ENCODE measurements at regions not wholly inside any gene's neighbourhood (a gene's known extent, or its start where the extent isn't known, plus 50 kb on each side); places are given as distances from the start of the nearest gene placed in this dataset.

DNA sequence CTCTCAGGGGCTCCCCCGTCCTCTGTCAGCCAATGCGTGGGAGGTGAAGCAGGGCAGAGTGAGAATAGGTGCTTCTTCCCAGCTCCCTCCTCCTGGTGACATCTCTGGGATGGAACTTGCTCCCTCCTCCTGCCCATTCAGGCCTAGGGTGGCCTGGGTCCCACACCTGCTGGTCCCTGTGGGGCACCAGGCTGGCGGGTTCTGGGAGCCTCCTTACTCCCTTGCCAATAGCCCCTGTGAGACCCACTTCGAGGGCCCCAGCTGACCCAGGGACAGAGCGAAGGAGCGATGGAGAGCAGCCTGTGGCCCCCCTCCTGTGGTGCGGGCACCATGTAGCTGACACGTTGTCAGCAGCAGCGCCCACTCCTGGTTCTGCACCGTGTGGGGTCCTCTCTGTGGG is 512.6 kb downstream of the GLRX3 start:
- Histone ChIP-seq H3K4me3 (ENCODE audit: low read depth, low read length) (no peak overlapping the region), H3K27me3 (ENCODE audit: control insufficient read depth, insufficient read depth, low read length) (no peaks in the 10 kb centered on the region), H3K9ac (ENCODE audit: low read length) (no peak overlapping the region), H3K9me3 (ENCODE audit: control insufficient read depth, insufficient read depth, low read depth, low read length) (no peaks in the 10 kb centered on the region), H3K27ac (ENCODE audit: low read depth, low read length) (no peak overlapping the region), H3K4me1 (ENCODE audit: control insufficient read depth, insufficient read depth, low read length) (no peaks in the 10 kb centered on the region), H3K36me3 (ENCODE audit: control insufficient read depth, insufficient read depth, low read length) (no peaks in the 10 kb centered on the region)

DNA sequence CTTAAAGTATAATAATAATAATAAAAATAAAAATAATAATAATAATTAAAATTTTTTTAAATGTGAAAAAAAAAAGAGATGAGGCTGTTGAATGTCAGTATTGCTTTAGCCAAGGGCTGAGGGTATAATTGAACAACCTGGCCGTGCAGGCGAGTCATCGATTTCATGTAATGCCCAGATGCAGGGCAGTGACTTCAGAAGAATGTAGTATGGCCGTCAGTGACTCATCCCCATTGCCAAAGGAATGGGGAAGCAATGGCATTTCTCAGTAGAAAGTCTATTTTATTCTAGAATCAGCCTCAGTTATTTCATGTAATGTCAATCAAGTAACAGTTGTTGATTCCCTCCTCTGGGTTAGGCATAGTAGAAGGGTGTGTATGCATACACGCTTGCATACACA is 516.4 kb downstream of the GLRX3 start:
- H3K9me3 ChIP-seq (ENCODE audit: control insufficient read depth, insufficient read depth, low read depth, low read length): no peaks in the 10 kb centered on the region
- no peaks in the 10 kb centered on the region for H3K27me3 ChIP-seq (ENCODE audit: control insufficient read depth, insufficient read depth, low read length)
- peaks cover 14% of the 10 kb centered on the region for H3K4me1 ChIP-seq (ENCODE audit: control insufficient read depth, insufficient read depth, low read length)
- H3K27ac ChIP-seq (ENCODE audit: low read depth, low read length): no peak overlapping the region
- no peak overlapping the region for H3K4me3 ChIP-seq (ENCODE audit: low read depth, low read length)
- H3K36me3 ChIP-seq (ENCODE audit: control insufficient read depth, insufficient read depth, low read length): no peaks in the 10 kb centered on the region
- no peak overlapping the region for H3K9ac ChIP-seq (ENCODE audit: low read length)

- Histone ChIP-seq H3K9ac (ENCODE audit: low read length) (no peak overlapping the region), H3K27ac (ENCODE audit: low read depth, low read length) (no peak overlapping the region), H3K4me1 (ENCODE audit: control insufficient read depth, insufficient read depth, low read length) (peaks cover 14% of the 10 kb centered on the region), H3K9me3 (ENCODE audit: control insufficient read depth, insufficient read depth, low read depth, low read length) (no peaks in the 10 kb centered on the region), H3K36me3 (ENCODE audit: control insufficient read depth, insufficient read depth, low read length) (no peaks in the 10 kb centered on the region), H3K27me3 (ENCODE audit: control insufficient read depth, insufficient read depth, low read length) (no peaks in the 10 kb centered on the region), H3K4me3 (ENCODE audit: low read depth, low read length) (no peak overlapping the region)
Observed at GRCh38 chr10:130652964-130653578, 516.9 kb downstream of the GLRX3 start.

- Histone ChIP-seq H3K9ac (ENCODE audit: low read length) (no peak overlapping the region), H3K4me3 (ENCODE audit: low read depth, low read length) (no peak overlapping the region), H3K36me3 (ENCODE audit: control insufficient read depth, insufficient read depth, low read length) (no peaks in the 10 kb centered on the region), H3K27ac (ENCODE audit: low read depth, low read length) (no peak overlapping the region), H3K4me1 (ENCODE audit: control insufficient read depth, insufficient read depth, low read length) (peaks cover 14% of the 10 kb centered on the region), H3K27me3 (ENCODE audit: control insufficient read depth, insufficient read depth, low read length) (no peaks in the 10 kb centered on the region), H3K9me3 (ENCODE audit: control insufficient read depth, insufficient read depth, low read depth, low read length) (no peaks in the 10 kb centered on the region)
Observed at GRCh38 chr10:130654726-130655125, 518.5 kb downstream of the GLRX3 start.

DNA sequence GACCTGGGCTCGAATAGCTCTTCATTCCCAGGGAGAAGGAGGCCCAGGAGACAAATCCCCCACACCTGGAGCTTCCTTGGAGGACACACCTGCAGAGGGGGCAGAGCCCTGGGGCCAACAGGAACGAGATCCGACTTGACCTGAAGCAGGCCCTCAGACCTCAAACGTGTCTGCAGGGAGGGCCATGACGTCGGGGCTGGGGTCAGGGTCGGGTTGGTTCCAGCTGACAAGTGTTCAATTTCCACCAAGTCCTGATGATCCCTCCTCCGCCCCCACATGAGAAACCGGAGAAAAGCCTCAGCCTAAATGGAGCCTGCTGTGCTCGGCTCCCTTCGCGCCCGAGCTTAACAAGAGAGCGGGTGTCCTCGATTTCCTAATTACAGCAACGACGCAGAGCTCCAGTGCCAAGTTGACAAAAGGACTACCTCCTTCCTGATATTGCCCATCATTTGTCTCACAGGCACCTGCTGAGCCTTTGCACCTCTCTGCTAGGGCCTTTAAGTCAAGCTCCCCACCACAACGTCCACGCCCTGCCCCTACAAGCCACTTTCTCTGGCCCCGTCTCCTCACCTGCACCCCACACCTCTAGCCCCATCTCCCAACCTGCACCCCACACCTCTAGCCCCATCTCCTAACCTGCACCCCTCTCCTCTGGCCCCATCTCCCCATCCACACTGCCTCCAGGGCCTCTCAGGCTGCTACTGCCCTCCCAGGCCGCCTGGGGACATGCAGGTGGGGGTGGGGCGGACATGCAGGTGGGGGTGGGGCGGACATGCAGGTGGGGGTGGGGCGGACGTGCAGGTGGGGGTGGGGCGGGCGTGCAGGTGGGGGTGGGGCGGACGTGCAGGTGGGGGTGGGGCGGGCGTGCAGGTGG is 519.4 kb downstream of the GLRX3 start:
- H3K36me3 ChIP-seq (ENCODE audit: control insufficient read depth, insufficient read depth, low read length): no peaks in the 10 kb centered on the region
- no peaks in the 10 kb centered on the region for H3K27me3 ChIP-seq (ENCODE audit: control insufficient read depth, insufficient read depth, low read length)
- H3K4me1 ChIP-seq (ENCODE audit: control insufficient read depth, insufficient read depth, low read length): peaks cover 14% of the 10 kb centered on the region
- no peak overlapping the region for H3K4me3 ChIP-seq (ENCODE audit: low read depth, low read length)
- H3K27ac ChIP-seq (ENCODE audit: low read depth, low read length): no peak overlapping the region
- no peak overlapping the region for H3K9ac ChIP-seq (ENCODE audit: low read length)
- H3K9me3 ChIP-seq (ENCODE audit: control insufficient read depth, insufficient read depth, low read depth, low read length): no peaks in the 10 kb centered on the region

- Histone ChIP-seq H3K36me3 (ENCODE audit: control insufficient read depth, insufficient read depth, low read length) (no peaks in the 10 kb centered on the region), H3K9me3 (ENCODE audit: control insufficient read depth, insufficient read depth, low read depth, low read length) (no peaks in the 10 kb centered on the region)
Observed at GRCh38 chr10:130656187-130656575, 520.0 kb downstream of the GLRX3 start.

GRCh38 chr10:130656582-130657133 is 520.5 kb downstream of the GLRX3 start:
- Histone ChIP-seq H3K36me3 (ENCODE audit: control insufficient read depth, insufficient read depth, low read length) (no peaks in the 10 kb centered on the region), H3K9ac (ENCODE audit: low read length) (no peak overlapping the region), H3K27ac (ENCODE audit: low read depth, low read length) (no peak overlapping the region), H3K4me1 (ENCODE audit: control insufficient read depth, insufficient read depth, low read length) (peaks cover 14% of the 10 kb centered on the region), H3K9me3 (ENCODE audit: control insufficient read depth, insufficient read depth, low read depth, low read length) (no peaks in the 10 kb centered on the region), H3K27me3 (ENCODE audit: control insufficient read depth, insufficient read depth, low read length) (no peaks in the 10 kb centered on the region), H3K4me3 (ENCODE audit: low read depth, low read length) (no peak overlapping the region)

More at GRCh38 chr10:130656187-130656575, 520.0 kb downstream of the GLRX3 start:
- H3K4me3 ChIP-seq (ENCODE audit: low read depth, low read length): no peak overlapping the region
- no peak overlapping the region for H3K27ac ChIP-seq (ENCODE audit: low read depth, low read length)
- no peaks in the 10 kb centered on the region for H3K27me3 ChIP-seq (ENCODE audit: control insufficient read depth, insufficient read depth, low read length)
- H3K9ac ChIP-seq (ENCODE audit: low read length): no peak overlapping the region
- peaks cover 14% of the 10 kb centered on the region for H3K4me1 ChIP-seq (ENCODE audit: control insufficient read depth, insufficient read depth, low read length)

DNA sequence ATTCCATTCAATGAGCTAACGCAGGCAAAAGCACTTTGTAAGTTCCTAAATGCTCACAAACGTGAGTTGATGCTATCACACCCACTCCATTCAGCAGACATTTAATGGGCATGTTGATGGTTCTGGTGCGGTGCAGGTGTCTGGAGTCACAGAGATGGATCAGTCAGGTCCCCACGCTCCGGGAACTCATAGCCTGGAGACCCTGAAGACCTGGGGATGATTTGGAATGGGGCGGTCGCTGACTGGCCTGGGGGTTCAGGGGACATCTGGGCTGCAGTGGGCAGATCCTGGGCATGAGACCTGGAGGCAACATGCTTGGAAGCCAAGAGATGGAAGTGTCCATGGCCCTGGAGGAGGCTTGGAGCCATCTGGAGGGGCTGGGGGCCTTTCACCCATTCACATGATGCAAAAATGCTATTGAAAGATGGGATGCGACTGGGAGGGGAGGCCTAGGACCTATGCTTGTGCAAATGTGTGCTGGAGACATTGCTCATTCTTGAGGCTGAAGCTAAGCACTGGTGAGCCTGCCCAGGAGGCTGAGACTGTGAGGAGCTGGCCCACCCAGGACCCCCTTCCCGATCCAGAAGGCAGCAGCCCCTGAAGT is 522.6 kb downstream of the GLRX3 start:
- H3K36me3 ChIP-seq (ENCODE audit: control insufficient read depth, insufficient read depth, low read length): no peaks in the 10 kb centered on the region
- H3K4me1 ChIP-seq (ENCODE audit: control insufficient read depth, insufficient read depth, low read length): peaks cover 14% of the 10 kb centered on the region
- no peaks in the 10 kb centered on the region for H3K9me3 ChIP-seq (ENCODE audit: control insufficient read depth, insufficient read depth, low read depth, low read length)

GRCh38 chr10:130659528-130659927 is 523.3 kb downstream of the GLRX3 start:
- Histone ChIP-seq H3K9me3 (ENCODE audit: control insufficient read depth, insufficient read depth, low read depth, low read length) (no peaks in the 10 kb centered on the region), H3K4me1 (ENCODE audit: control insufficient read depth, insufficient read depth, low read length) (peaks cover 11% of the 10 kb centered on the region), H3K9ac (ENCODE audit: low read length) (no peak overlapping the region), H3K27ac (ENCODE audit: low read depth, low read length) (no peak overlapping the region), H3K36me3 (ENCODE audit: control insufficient read depth, insufficient read depth, low read length) (no peaks in the 10 kb centered on the region), H3K27me3 (ENCODE audit: control insufficient read depth, insufficient read depth, low read length) (no peaks in the 10 kb centered on the region), H3K4me3 (ENCODE audit: low read depth, low read length) (no peak overlapping the region)

More for the DNA sequence above, 522.6 kb downstream of the GLRX3 start:
- no peak overlapping the region for H3K27ac ChIP-seq (ENCODE audit: low read depth, low read length)
- H3K27me3 ChIP-seq (ENCODE audit: control insufficient read depth, insufficient read depth, low read length): no peaks in the 10 kb centered on the region
- H3K9ac ChIP-seq (ENCODE audit: low read length): no peak overlapping the region
- H3K4me3 ChIP-seq (ENCODE audit: low read depth, low read length): no peak overlapping the region

GRCh38 chr10:130660266-130660665 is 524.1 kb downstream of the GLRX3 start:
- Histone ChIP-seq H3K4me3 (ENCODE audit: low read depth, low read length) (no peak overlapping the region), H3K36me3 (ENCODE audit: control insufficient read depth, insufficient read depth, low read length) (no peaks in the 10 kb centered on the region), H3K9ac (ENCODE audit: low read length) (no peak overlapping the region), H3K27ac (ENCODE audit: low read depth, low read length) (no peak overlapping the region), H3K27me3 (ENCODE audit: control insufficient read depth, insufficient read depth, low read length) (no peaks in the 10 kb centered on the region), H3K4me1 (ENCODE audit: control insufficient read depth, insufficient read depth, low read length) (peaks cover 9% of the 10 kb centered on the region), H3K9me3 (ENCODE audit: control insufficient read depth, insufficient read depth, low read depth, low read length) (no peaks in the 10 kb centered on the region)

- Histone ChIP-seq H3K4me1 (ENCODE audit: control insufficient read depth, insufficient read depth, low read length) (peaks cover under 1% of the 10 kb centered on the region; the same call in 1 of the 2 replicates), H3K36me3 (ENCODE audit: control insufficient read depth, insufficient read depth, low read length) (no peaks in the 10 kb centered on the region), H3K27me3 (ENCODE audit: control insufficient read depth, insufficient read depth, low read length) (no peaks in the 10 kb centered on the region), H3K4me3 (ENCODE audit: low read depth, low read length) (no peak overlapping the region), H3K9ac (ENCODE audit: low read length) (no peak overlapping the region), H3K9me3 (ENCODE audit: control insufficient read depth, insufficient read depth, low read depth, low read length) (no peaks in the 10 kb centered on the region), H3K27ac (ENCODE audit: low read depth, low read length) (no peak overlapping the region)
Observed at GRCh38 chr10:130661419-130661818, 525.2 kb downstream of the GLRX3 start.
